ENCODE measurements at regions not wholly inside any gene's neighbourhood (a gene's known extent, or its start where the extent isn't known, plus 50 kb on each side); places are given as distances from the start of the nearest gene placed in this dataset.

- TF ChIP-seq EZH2 (IDR thresholded peaks at IDR 0.05; ENCODE audit: insufficient read depth, poor library complexity, severe bottlenecking) (no peak), EZH2phosphoT487 (IDR thresholded peaks at IDR 0.05; ENCODE audit: insufficient read depth, low read depth) (no peak)
Measured at GRCh38 chr12:125208334-125208733, 143.1 kb downstream of the AACS start.

Data from GM23248 (cell line).